NCI-H146 treated with DMSO at 0.1 percent for 48 hours (cell line): ENCODE measurements at regions not wholly inside any gene's neighbourhood (a gene's known extent, or its start where the extent isn't known, plus 50 kb on each side); places are given as distances from the start of the nearest gene placed in this dataset.

Experiments used
- DNase-seq: peaks from one replicate; lab custom pipeline; 2025; ENCODE audit not compliant: unreplicated experiment; lab: John Stamatoyannopoulos, UW

GRCh38 chr4:1499465-1499864 is 93.2 kb upstream of the NKX1-1 start:
- no peak for DNase-seq

GRCh38 chr4:1497189-1497801 is 91.1 kb upstream of the NKX1-1 start:
- no peak for DNase-seq

GRCh38 chr4:1496116-1496642 is 89.9 kb upstream of the NKX1-1 start:
- no peak for DNase-seq

GRCh38 chr4:1495416-1496115 is 89.3 kb upstream of the NKX1-1 start:
- DNase-seq, result no peak

- DNase-seq, result no peak
Measured at GRCh38 chr4:1494416-1495315, 88.4 kb upstream of the NKX1-1 start.

GRCh38 chr4:1493540-1494287 is 87.5 kb upstream of the NKX1-1 start:
- no peak for DNase-seq

GRCh38 chr4:1492651-1493539 is 86.7 kb upstream of the NKX1-1 start:
- DNase-seq, result no peak

- no peak for DNase-seq
Measured at GRCh38 chr4:1492142-1492457, 85.9 kb upstream of the NKX1-1 start.

GRCh38 chr4:1491328-1492141 is 85.3 kb upstream of the NKX1-1 start:
- DNase-seq, result no peak

- no peak for DNase-seq
Measured at GRCh38 chr4:1490654-1491327, 84.5 kb upstream of the NKX1-1 start.

- no peak for DNase-seq
Measured at GRCh38 chr4:1490011-1490653, 83.9 kb upstream of the NKX1-1 start.

- DNase-seq, result no peak
Measured at GRCh38 chr4:1489639-1489995, 83.4 kb upstream of the NKX1-1 start.

- DNase-seq, result no peak
Measured at GRCh38 chr4:1488831-1489638, 82.8 kb upstream of the NKX1-1 start.

- no peak for DNase-seq
Measured at GRCh38 chr4:1488357-1488756, 82.1 kb upstream of the NKX1-1 start.

- no peak for DNase-seq
Measured at GRCh38 chr4:1487761-1488160, 81.5 kb upstream of the NKX1-1 start.

- no peak for DNase-seq
Measured at GRCh38 chr4:1487106-1487505, 80.9 kb upstream of the NKX1-1 start.

- DNase-seq, result no peak
Measured at GRCh38 chr4:1485280-1485679, 79.0 kb upstream of the NKX1-1 start.

- DNase-seq, result no peak
Measured at GRCh38 chr4:1480720-1481119, 74.5 kb upstream of the NKX1-1 start.
